Keratinocyte (primary cell): ENCODE measurements at regions not wholly inside any gene's neighbourhood (a gene's known extent, or its start where the extent isn't known, plus 50 kb on each side); places are given as distances from the start of the nearest gene placed in this dataset.
A peak's percentile ranks its signal among the peaks of the same experiment; 100 is the strongest.

Experiments used
- DNase-seq: peaks from one replicate; pipeline ENCODE4 v3.0.0-alpha.2; 2011; ENCODE audit warnings: low read depth, missing footprints, low spot score
- FAIRE-seq: peaks from 2 replicates; lab custom pipeline; 2011; peaks lifted over from hg19 to GRCh38; lab: Jason Lieb, UNC
- H2AFZ ChIP-seq: 2 replicates; pipeline ENCODE4 v1.6.0; 2012; ENCODE audit warnings: low read length, control low read depth, inconsistent platforms; ENCODE audit not compliant: control insufficient read depth
- H3K27ac ChIP-seq: 2 replicates; pipeline ENCODE4 v1.5.1; 2011; ENCODE audit warnings: low read length; ENCODE audit not compliant: control insufficient read depth, insufficient read depth
- H3K27me3 ChIP-seq: 3 replicates; pipeline ENCODE4 v1.6.0; 2011; ENCODE audit warnings: low read length; ENCODE audit not compliant: control insufficient read depth, insufficient read depth; ENCODE audit errors: extremely low read depth
- H3K36me3 ChIP-seq, 2 experiments: 2 replicates in 1 of 2; 3 replicates in 1 of 2; pipeline ENCODE4 v1.5.1; 2011; ENCODE audit warnings: low read length in 2 of 2, mild to moderate bottlenecking in 1 of 2; ENCODE audit not compliant: control insufficient read depth in 2 of 2, insufficient read depth in 2 of 2; ENCODE audit errors: extremely low read depth in 1 of 2
- H3K4me1 ChIP-seq: 3 replicates; pipeline ENCODE4 v1.5.1; 2011; ENCODE audit warnings: low read length; ENCODE audit not compliant: control insufficient read depth, insufficient read depth; ENCODE audit errors: extremely low read depth
- H3K4me2 ChIP-seq: 3 replicates; pipeline ENCODE4 v1.6.0; 2011; ENCODE audit warnings: low read depth, low read length; ENCODE audit not compliant: control insufficient read depth, insufficient read depth; ENCODE audit errors: extremely low read depth
- H3K4me3 ChIP-seq, 3 experiments: fragments of 200-600 bp in 1 of 3; sonication (generic) in 1 of 3; 2 replicates in 2 of 3; 3 replicates in 1 of 3; pipeline ENCODE4 v1.5.1; 2011 to 2016; ENCODE audit warnings: low read length in 3 of 3, mild to moderate bottlenecking in 3 of 3, control low read depth in 2 of 3, inconsistent platforms in 1 of 3, low read depth in 1 of 3, mixed read lengths in 1 of 3, mixed run types in 1 of 3, moderate library complexity in 1 of 3; ENCODE audit not compliant: control insufficient read depth in 2 of 3, insufficient read depth in 2 of 3; ENCODE audit errors: extremely low read depth in 1 of 3
- H3K79me2 ChIP-seq: 2 replicates; pipeline ENCODE4 v1.6.0; 2012; ENCODE audit warnings: low read length; ENCODE audit not compliant: control insufficient read depth, insufficient read depth
- H3K9ac ChIP-seq: 3 replicates; pipeline ENCODE4 v1.6.0; 2011; ENCODE audit warnings: low read length; ENCODE audit not compliant: control insufficient read depth, insufficient read depth; ENCODE audit errors: extremely low read depth
- H3K9me1 ChIP-seq: 3 replicates; pipeline ENCODE4 v1.6.0; 2011; ENCODE audit warnings: low read length; ENCODE audit not compliant: control insufficient read depth, insufficient read depth; ENCODE audit errors: extremely low read depth
- H3K9me3 ChIP-seq: 2 replicates; pipeline ENCODE4 v1.5.1; 2012; ENCODE audit warnings: low read depth, low read length; ENCODE audit not compliant: control insufficient read depth
- H4K20me1 ChIP-seq: 3 replicates; pipeline ENCODE4 v1.6.0; 2011; ENCODE audit warnings: low read length; ENCODE audit not compliant: control insufficient read depth, insufficient read depth; ENCODE audit errors: extremely low read depth
- CTCF ChIP-seq, 3 experiments: IDR thresholded peaks in 1 of 3; conservative IDR thresholded peaks in 1 of 3; optimal IDR thresholded peaks in 1 of 3; 2 replicates in 2 of 3; 3 replicates in 1 of 3; pipeline versions ENCODE3 to v1.5.1; 2011; ENCODE audit warnings: low read length in 3 of 3, mild to moderate bottlenecking in 3 of 3, moderate library complexity in 2 of 3, control low read depth in 1 of 3, inconsistent platforms in 1 of 3; ENCODE audit not compliant: insufficient read depth in 2 of 3; ENCODE audit errors: extremely low read depth in 1 of 3
- EZH2 ChIP-seq: IDR thresholded peaks from one replicate; pipeline ENCODE4 v1.6.1; 2012; ENCODE audit warnings: inconsistent platforms, mild to moderate bottlenecking, low read length, moderate library complexity
- dilution Hi-C: fragments of 300-500 bp; cut with MboI; formaldehyde crosslinking; loops from one replicate; pipeline ENCODE4 v1.7.0; 2020; ENCODE audit warnings: low sequenced_read_pairs; ENCODE audit not compliant: extremely low pct_ligation_motif_present

- Histone ChIP-seq H3K4me3 (no peak overlapping the region), H3K9me1 (no peaks in the 10 kb centered on the region), H3K27ac (no peak overlapping the region), H3K4me2 (no peak overlapping the region), H3K27me3 (peaks cover 6% of the 10 kb centered on the region), H3K79me2 (no peaks in the 10 kb centered on the region), H4K20me1 (no peaks in the 10 kb centered on the region), H2AFZ (no peak overlapping the region), H3K9me3 (no peaks in the 10 kb centered on the region), H3K4me1 (no peaks in the 10 kb centered on the region), H3K36me3 (no peaks in the 10 kb centered on the region), H3K9ac (no peak overlapping the region)
- DNase-seq (peak; percentile 5), FAIRE-seq (no peak)
- TF ChIP-seq EZH2 (no peak), CTCF (optimal IDR thresholded peaks at IDR 0.05 in 1 of 3, IDR thresholded peaks at IDR 0.05 in 1 of 3, conservative IDR thresholded peaks at IDR 0.05 in 1 of 3; ENCODE audit: extremely low read depth in 1 of 3, insufficient read depth in 2 of 3, low read length in 3 of 3) (peak; percentile 69 to 87 (median 73))
- dilution Hi-C loops = no loop called here
Observed at GRCh38 chr1:37323486-37324377, 150.6 kb upstream of the ZC3H12A start.

GRCh38 chr1:37325010-37325409, 149.4 kb upstream of the ZC3H12A start:
- Histone ChIP-seq H3K36me3 (no peaks in the 10 kb centered on the region), H3K4me3 (no peak overlapping the region), H3K27ac (no peak overlapping the region), H3K9me1 (no peaks in the 10 kb centered on the region), H3K79me2 (no peaks in the 10 kb centered on the region), H3K4me1 (no peaks in the 10 kb centered on the region), H4K20me1 (no peaks in the 10 kb centered on the region), H3K27me3 (no peaks in the 10 kb centered on the region), H3K9ac (no peak overlapping the region), H2AFZ (no peak overlapping the region), H3K9me3 (no peaks in the 10 kb centered on the region), H3K4me2 (no peak overlapping the region)
- FAIRE-seq (no peak), DNase-seq (no peak)
- dilution Hi-C loops = no loop called here
- no peak for TF ChIP-seq CTCF (optimal IDR thresholded peaks at IDR 0.05 in 1 of 3, IDR thresholded peaks at IDR 0.05 in 1 of 3, conservative IDR thresholded peaks at IDR 0.05 in 1 of 3; ENCODE audit: extremely low read depth in 1 of 3, insufficient read depth in 2 of 3, low read length in 3 of 3)
- TF ChIP-seq EZH2 = no peak
